Effector memory CD4-positive, alpha-beta T cell (primary cell): ENCODE measurements at regions not wholly inside any gene's neighbourhood (a gene's known extent, or its start where the extent isn't known, plus 50 kb on each side); places are given as distances from the start of the nearest gene placed in this dataset.

Experiments used
- DNase-seq, 3 donors: peaks; one replicate each; pipeline ENCODE4 v3.0.0-alpha.2; 2020
- H3K27ac ChIP-seq: 2 replicates; pipeline ENCODE4 v1.7.0; 2013; ENCODE audit warnings: mild to moderate bottlenecking, low read length, moderate library complexity; ENCODE audit not compliant: insufficient read depth, poor library complexity, severe bottlenecking
- H3K27me3 ChIP-seq: replicated peaks from 2 replicates; pipeline ENCODE4 v1.7.0; 2013; ENCODE audit warnings: mild to moderate bottlenecking, low read length; ENCODE audit not compliant: insufficient read depth, control insufficient read depth, poor library complexity, severe bottlenecking
- H3K36me3 ChIP-seq: 2 replicates; pipeline ENCODE4 v1.7.0; 2013; ENCODE audit warnings: mild to moderate bottlenecking, low read length, moderate library complexity; ENCODE audit not compliant: control insufficient read depth, insufficient read depth
- H3K4me1 ChIP-seq: 2 replicates; pipeline ENCODE4 v1.7.0; 2013; ENCODE audit warnings: low read length, mild to moderate bottlenecking; ENCODE audit not compliant: control insufficient read depth, insufficient read depth, poor library complexity, severe bottlenecking
- H3K4me3 ChIP-seq: 2 replicates; pipeline ENCODE4 v1.7.0; 2013; ENCODE audit warnings: low read length, low read depth, mild to moderate bottlenecking; ENCODE audit not compliant: insufficient read depth, poor library complexity, severe bottlenecking
- H3K9me3 ChIP-seq: 2 replicates; pipeline ENCODE4 v1.7.0; 2013; ENCODE audit warnings: mild to moderate bottlenecking, low read length, moderate library complexity; ENCODE audit not compliant: control insufficient read depth

DNA sequence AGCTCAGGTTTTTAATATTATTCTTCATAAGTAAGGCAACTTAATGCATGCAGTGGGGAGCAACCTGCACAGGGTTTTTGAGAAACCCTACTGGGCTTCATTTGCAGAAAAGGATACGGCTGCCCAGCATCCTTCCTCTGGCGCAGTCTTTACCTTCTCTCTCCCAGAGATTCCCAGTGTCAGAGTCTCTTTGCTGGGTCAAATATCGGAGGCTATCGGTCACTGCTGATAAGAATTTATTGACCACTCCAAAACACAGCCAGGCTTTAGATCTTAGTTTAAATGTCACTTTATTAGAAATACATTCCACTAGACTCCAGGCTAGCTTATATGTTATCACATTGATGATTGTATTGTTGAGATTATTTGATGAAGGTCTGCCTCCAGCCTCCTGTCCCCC lies 147.2 kb upstream of the CPSF6 start:
- Histone ChIP-seq H3K27me3 (no peaks in the 10 kb centered on the region), H3K4me3 (no peak overlapping the region), H3K27ac (no peak overlapping the region), H3K4me1 (no peaks in the 10 kb centered on the region), H3K9me3 (no peaks in the 10 kb centered on the region), H3K36me3 (no peaks in the 10 kb centered on the region)
- no peak for DNase-seq

DNA sequence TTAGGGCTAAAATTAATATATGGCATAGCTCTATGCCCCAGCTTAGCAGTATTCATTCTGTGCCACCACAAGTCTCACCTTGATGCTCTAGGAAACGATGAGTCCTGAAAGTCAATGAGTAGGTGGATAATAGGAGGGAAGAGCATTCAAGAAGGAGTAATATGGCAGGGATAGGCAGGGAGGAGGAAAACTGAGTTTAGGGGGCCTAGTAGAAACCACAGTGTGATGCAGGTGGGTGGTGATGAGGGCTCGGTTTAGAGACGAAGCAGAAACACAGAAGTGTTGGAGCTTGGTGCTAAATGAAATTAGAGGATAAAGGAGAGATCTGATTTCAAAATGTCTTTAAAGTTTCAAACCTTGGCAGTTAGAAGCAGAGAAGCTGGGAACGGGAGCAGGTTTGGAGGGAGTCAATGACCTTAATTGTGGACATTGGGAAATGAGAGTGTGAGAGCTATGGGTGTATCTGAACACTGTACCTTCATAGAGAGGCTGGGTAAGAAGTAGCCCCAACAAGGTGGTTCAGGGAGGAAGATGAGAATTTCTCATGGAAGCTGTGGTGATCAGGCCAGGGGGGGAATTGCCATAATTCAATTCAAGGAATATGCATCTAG lies 144.7 kb upstream of the CPSF6 start:
- Histone ChIP-seq H3K4me3 (no peak overlapping the region), H3K36me3 (no peaks in the 10 kb centered on the region), H3K27ac (no peak overlapping the region), H3K27me3 (peaks cover 3% of the 10 kb centered on the region), H3K9me3 (no peaks in the 10 kb centered on the region), H3K4me1 (no peaks in the 10 kb centered on the region)
- no peak for DNase-seq

DNA sequence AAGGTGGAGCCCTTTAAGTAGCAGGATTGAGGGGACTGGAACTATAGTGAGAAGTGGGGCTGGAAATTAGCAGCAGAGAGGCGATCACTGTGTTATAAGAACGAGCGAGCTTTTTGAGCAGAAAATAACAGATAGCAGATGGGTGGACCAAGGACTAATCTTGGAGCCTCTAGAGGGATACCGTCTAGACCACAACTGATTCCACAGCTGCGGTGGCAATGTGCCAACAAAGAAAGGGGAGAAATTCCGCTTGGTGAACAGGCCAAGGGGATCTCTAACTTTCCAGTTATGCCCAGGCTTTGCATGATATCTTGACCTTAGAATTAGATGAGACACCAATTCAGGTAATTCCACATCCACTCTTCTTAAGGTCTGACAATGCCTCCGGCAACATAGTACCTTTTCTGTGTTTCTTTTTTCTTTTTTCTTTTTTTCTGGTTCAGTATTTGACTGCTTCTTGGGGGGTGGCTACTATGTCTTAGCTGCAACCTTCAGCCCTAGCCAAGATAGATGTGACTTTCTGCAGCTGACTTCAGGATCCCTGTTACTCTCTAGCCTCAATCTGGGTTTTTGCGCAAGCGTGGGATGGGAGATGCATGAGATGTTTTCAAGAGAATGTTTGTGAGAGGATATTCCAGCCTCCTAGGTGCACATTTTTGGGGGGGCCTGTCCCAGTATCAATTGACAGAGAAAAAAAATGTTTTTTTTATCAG lies 143.4 kb upstream of the CPSF6 start:
- H3K4me1 ChIP-seq = no peaks in the 10 kb centered on the region
- no peaks in the 10 kb centered on the region for H3K9me3 ChIP-seq
- DNase-seq = no peak
- H3K27me3 ChIP-seq = peaks cover 3% of the 10 kb centered on the region
- no peak overlapping the region for H3K4me3 ChIP-seq
- H3K27ac ChIP-seq = no peak overlapping the region
- H3K36me3 ChIP-seq = no peaks in the 10 kb centered on the region

DNA sequence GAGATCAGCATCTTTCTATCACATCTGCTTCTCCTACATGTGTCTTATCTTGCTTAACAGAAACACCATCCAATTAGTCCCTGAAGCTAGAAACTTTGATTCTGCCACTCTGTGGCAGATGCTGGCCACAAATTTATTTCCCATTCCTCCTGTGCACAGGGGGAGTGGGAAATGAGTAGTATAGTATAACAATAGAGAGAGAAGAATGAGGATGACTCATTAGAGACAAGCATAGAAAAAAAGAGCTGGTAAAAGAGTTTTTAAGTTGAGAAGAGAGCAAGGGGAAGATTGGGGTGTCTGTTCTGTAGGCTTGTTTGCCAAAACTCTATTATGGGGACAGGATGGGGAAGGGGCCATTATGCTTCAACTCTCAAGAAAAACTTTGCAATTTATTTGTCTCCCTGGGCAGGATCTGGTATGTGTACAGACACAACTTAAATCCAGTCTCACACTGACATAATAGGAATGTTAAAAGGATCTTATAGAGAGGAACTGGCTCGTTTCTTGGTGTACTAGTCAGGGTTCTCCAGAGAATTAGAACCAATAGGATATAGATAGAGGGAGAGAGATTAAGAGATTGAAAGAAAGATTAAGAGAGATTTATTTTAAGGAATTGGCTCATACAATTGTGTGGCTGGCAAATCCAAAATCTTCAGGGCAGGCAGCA lies 142.6 kb upstream of the CPSF6 start:
- peaks cover 3% of the 10 kb centered on the region for H3K27me3 ChIP-seq
- no peaks in the 10 kb centered on the region for H3K36me3 ChIP-seq
- H3K27ac ChIP-seq = no peak overlapping the region
- no peak for DNase-seq
- H3K4me1 ChIP-seq = no peaks in the 10 kb centered on the region
- H3K4me3 ChIP-seq = no peak overlapping the region
- H3K9me3 ChIP-seq = no peaks in the 10 kb centered on the region

DNA sequence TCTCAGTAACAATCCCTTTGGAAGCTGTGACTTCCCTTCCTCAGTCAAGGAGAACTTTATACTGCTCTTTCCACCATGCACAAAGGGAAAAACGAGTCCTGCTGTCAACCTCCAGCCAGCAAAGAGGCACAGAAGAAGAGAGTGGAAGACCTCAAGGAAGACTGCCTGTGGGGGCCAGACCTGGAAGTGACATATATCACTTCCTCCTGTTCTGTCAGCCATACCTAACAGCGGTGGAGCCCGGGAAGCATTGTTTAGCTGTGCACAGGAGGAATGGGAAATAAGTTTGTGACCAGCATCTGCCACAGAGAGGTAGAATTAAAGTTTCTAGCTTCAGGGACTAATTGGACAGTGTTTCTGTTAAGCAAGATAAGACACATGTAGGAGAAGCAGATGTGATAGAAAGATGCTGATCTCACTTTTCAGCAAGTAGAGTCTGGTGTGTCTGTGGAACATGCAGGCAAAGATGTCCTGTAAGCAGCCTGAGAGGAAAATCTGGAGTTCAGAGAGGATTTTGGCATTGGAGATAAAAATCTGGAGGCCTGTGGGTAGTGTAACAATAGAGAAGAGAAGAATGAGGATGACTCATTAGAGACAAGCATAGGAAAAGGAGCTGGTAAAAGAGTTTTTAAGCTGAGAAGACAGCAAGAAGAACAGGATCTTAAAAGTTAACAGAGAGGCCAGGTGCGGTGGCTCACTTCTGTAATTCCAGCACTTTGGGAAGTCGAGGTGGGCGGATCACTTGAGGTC lies 141.6 kb upstream of the CPSF6 start:
- DNase-seq = no peak
- H3K36me3 ChIP-seq = no peaks in the 10 kb centered on the region
- H3K9me3 ChIP-seq = no peaks in the 10 kb centered on the region
- H3K4me3 ChIP-seq = no peak overlapping the region
- no peak overlapping the region for H3K27ac ChIP-seq
- H3K27me3 ChIP-seq = peaks cover 3% of the 10 kb centered on the region
- no peaks in the 10 kb centered on the region for H3K4me1 ChIP-seq

DNA sequence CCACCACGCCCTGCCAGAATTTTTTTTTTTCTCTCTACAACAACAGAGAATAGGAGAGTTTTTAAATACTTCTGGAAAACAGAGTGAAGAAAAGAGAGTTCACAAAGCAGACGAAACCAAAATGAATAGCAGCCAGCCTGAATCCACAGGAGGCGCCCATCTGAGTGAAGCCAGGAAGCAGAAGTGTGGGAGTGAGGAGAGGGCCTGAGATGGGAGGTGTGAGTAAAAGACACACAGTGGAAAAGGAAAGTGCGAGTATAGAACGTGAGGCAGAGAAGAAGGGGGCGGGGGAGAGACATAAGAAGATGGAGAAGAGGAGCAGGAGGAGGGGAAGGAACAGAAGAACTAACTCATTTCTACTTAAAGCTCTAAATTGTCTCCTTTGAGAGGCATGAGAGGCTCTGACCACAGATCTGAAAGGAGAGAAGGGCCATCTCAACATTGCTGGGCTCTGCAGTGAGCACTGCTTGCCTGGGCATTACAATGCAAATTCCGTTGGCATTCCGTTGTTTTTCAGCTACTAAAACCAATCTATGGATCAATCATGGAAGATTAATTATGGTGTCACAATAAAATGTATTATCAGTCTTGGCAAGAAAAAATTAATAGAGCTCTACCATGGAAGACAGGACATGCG lies 140.1 kb upstream of the CPSF6 start:
- Histone ChIP-seq H3K9me3 (no peaks in the 10 kb centered on the region), H3K4me3 (no peak overlapping the region), H3K36me3 (no peaks in the 10 kb centered on the region), H3K27me3 (peaks cover 3% of the 10 kb centered on the region), H3K27ac (no peak overlapping the region), H3K4me1 (no peaks in the 10 kb centered on the region)
- no peak for DNase-seq

DNA sequence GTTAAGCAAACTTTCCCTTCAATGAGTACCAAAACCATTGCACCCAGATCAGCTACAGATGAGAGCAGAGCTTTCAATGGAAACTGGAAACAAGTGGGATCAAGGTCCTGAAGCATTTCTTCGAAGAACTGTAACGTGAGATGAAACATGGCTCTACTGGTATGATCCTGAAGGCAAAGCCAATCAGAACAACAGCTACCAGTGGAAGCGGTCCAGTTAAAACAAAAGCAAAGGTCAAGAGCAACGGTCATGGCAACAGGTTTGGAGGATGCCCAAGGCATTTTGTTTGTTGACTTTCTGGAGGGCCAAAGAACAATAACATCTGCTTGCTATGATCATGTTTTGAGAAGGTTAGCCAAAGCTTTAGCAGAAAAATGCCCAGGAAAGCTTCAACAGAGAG lies 137.9 kb upstream of the CPSF6 start:
- Histone ChIP-seq H3K27me3 (peaks cover 3% of the 10 kb centered on the region), H3K9me3 (no peaks in the 10 kb centered on the region)
- DNase-seq = no peak

DNA sequence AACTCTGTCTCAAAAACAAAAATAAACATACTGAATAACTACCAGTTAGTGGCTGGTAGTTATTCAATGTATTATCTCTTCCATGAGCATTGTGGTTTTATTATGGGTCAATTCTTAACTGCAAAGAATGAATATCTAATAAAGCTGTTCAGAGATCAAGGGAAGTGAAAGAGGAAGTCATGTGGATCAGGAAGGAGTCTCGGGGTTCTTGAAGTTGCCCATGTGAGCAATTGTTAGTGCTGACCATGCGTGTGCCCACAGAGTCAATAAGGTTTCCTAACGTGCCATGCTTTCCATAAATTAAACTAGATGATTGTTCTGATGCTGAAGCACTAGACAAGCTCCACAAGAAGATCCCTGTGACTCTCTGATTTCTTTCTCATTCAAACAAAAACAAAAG lies 136.5 kb upstream of the CPSF6 start:
- Histone ChIP-seq H3K9me3 (no peaks in the 10 kb centered on the region), H3K4me3 (no peak overlapping the region), H3K36me3 (no peaks in the 10 kb centered on the region), H3K27me3 (peaks cover 3% of the 10 kb centered on the region), H3K27ac (no peak overlapping the region), H3K4me1 (no peaks in the 10 kb centered on the region)
- DNase-seq = no peak

More for the DNA sequence above, 137.9 kb upstream of the CPSF6 start:
- Histone ChIP-seq H3K4me3 (no peak overlapping the region), H3K27ac (no peak overlapping the region), H3K36me3 (no peaks in the 10 kb centered on the region), H3K4me1 (no peaks in the 10 kb centered on the region)

DNA sequence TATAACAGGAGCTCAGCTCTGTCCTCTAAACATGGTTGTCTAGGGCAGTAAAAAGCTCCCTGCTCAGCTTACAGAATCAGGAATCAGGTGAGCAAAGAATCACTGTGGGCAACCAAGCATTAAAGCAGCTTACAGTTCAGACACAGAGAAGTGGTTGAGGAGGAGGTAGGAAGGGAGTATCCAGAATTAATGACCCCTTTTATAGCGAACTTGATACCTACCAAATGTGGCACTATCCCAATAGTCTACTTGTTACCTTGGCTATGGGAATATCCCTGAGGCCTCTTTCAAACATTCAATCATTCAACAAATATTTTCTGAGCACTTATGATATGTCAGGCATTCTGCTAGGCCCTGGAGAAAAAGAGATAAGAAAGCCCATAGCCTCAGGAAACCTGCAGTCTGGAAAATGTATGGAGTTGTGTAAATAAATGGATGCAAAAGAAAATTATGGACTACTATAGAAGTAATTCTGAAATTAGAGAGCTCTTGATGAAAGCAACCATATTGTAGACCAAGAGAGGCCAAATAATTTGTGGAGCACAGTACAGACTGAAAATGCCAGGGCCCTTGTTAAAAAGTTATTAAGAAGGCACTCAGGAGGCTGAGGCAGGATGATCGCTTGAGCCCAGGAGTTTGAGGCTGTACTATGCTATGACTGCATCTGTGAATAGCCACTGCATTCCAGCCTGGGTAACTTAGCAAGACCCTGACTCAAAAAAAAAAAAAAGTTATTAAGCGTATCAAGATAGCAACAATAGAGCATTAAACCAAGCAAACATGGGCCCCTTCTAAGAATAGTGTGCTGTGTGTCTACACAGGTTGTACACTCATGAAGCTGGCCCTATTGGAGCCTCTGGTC lies 134.0 kb upstream of the CPSF6 start:
- Histone ChIP-seq H3K27me3 (no peaks in the 10 kb centered on the region), H3K4me3 (no peak overlapping the region), H3K36me3 (no peaks in the 10 kb centered on the region), H3K9me3 (no peaks in the 10 kb centered on the region), H3K4me1 (no peaks in the 10 kb centered on the region), H3K27ac (no peak overlapping the region)
- no peak for DNase-seq
